Right atrium auricular region (tissue), 2 donors: ENCODE measurements at regions not wholly inside any gene's neighbourhood (a gene's known extent, or its start where the extent isn't known, plus 50 kb on each side); places are given as distances from the start of the nearest gene placed in this dataset.

Experiments used
- DNase-seq: peaks from one replicate; pipeline ENCODE4 v3.0.0-alpha.2; 2019; ENCODE audit warnings: low spot score
- H3K27ac ChIP-seq, 2 donors: fragments of 200-600 bp; sonication (generic); 1 replicate in 1 of 2; 2 replicates in 1 of 2; pipeline ENCODE4 v1.5.1; 2016 to 2019
- H3K27me3 ChIP-seq, 2 donors: fragments of 200-600 bp; sonication (generic); one replicate each; pipeline versions ENCODE4 v1.5.1 to v1.6.0; 2017 to 2019
- H3K36me3 ChIP-seq: fragments of 200-600 bp; sonication (generic); one replicate; pipeline ENCODE4 v1.5.1; 2016
- H3K4me1 ChIP-seq, 2 donors: fragments of 200-600 bp; sonication (generic); one replicate each; pipeline versions ENCODE4 v1.5.1 to v1.6.0; 2017 to 2019
- H3K4me3 ChIP-seq, 2 donors: fragments of 200-600 bp; sonication (generic); 1 replicate in 1 of 2; 2 replicates in 1 of 2; pipeline ENCODE4 v1.5.1; 2017 to 2019; ENCODE audit warnings: mild to moderate bottlenecking in 1 of 2, moderate library complexity in 1 of 2
- H3K9me3 ChIP-seq, 2 donors: fragments of 200-600 bp; sonication (generic); one replicate each; pipeline ENCODE4 v1.5.1; 2019
- CTCF ChIP-seq, 2 donors: fragments of 200-600 bp; sonication (generic); IDR thresholded peaks; one replicate each; pipeline ENCODE4 v1.5.1; 2019; ENCODE audit warnings: antibody characterized with exemption in 2 of 2

GRCh38 chr15:61724251-61724939 lies 335.9 kb downstream of the VPS13C start:
- Histone ChIP-seq H3K9me3 (no peaks in the 10 kb centered on the region), H3K36me3 (no peaks in the 10 kb centered on the region), H3K27me3 (no peaks in the 10 kb centered on the region), H3K27ac (no peak overlapping the region), H3K4me1 (no peaks in the 10 kb centered on the region), H3K4me3 (no peak overlapping the region)
- no peak for TF ChIP-seq CTCF (IDR thresholded peaks at IDR 0.05)
- DNase-seq, result no peak

- TF ChIP-seq CTCF (IDR thresholded peaks at IDR 0.05), result no peak
- DNase-seq, result no peak
- Histone ChIP-seq H3K4me1 (no peaks in the 10 kb centered on the region), H3K27ac (no peak overlapping the region), H3K27me3 (no peaks in the 10 kb centered on the region), H3K4me3 (no peak overlapping the region), H3K9me3 (no peaks in the 10 kb centered on the region), H3K36me3 (no peaks in the 10 kb centered on the region)
Observed at GRCh38 chr15:61721418-61721817, 338.8 kb downstream of the VPS13C start.

- Histone ChIP-seq H3K9me3 (no peaks in the 10 kb centered on the region), H3K4me3 (no peak overlapping the region), H3K27me3 (no peaks in the 10 kb centered on the region), H3K27ac (no peak overlapping the region), H3K4me1 (peaks cover 0 to 2% of the 10 kb centered on the region in 2 donors), H3K36me3 (no peaks in the 10 kb centered on the region)
- TF ChIP-seq CTCF (IDR thresholded peaks at IDR 0.05), result no peak
- no peak for DNase-seq
Observed at GRCh38 chr15:61720197-61720704, 340.0 kb downstream of the VPS13C start.

GRCh38 chr15:61715082-61715481 lies 345.2 kb downstream of the VPS13C start:
- no peak overlapping the region for H3K27ac ChIP-seq
- H3K27me3 ChIP-seq, result no peaks in the 10 kb centered on the region
- H3K4me1 ChIP-seq, result peaks cover 0 to 5% of the 10 kb centered on the region in 2 donors
- H3K4me3 ChIP-seq, result no peak overlapping the region
- no peak for TF ChIP-seq CTCF (IDR thresholded peaks at IDR 0.05)
- no peaks in the 10 kb centered on the region for H3K36me3 ChIP-seq
- DNase-seq, result no peak
- H3K9me3 ChIP-seq, result no peaks in the 10 kb centered on the region

- H3K4me1 ChIP-seq, result peaks cover 0 to 5% of the 10 kb centered on the region in 2 donors
- peak overlapping the region in 1 of 2 donors; percentile 18 for H3K27ac ChIP-seq
- no peak for DNase-seq
- no peaks in the 10 kb centered on the region for H3K27me3 ChIP-seq
- H3K4me3 ChIP-seq, result no peak overlapping the region
- no peaks in the 10 kb centered on the region for H3K9me3 ChIP-seq
- no peaks in the 10 kb centered on the region for H3K36me3 ChIP-seq
- TF ChIP-seq CTCF (IDR thresholded peaks at IDR 0.05), result no peak
Observed at GRCh38 chr15:61712129-61712759, 348.0 kb downstream of the VPS13C start.
